SU-DHL-6 (cell line): ENCODE measurements at regions not wholly inside any gene's neighbourhood (a gene's known extent, or its start where the extent isn't known, plus 50 kb on each side); places are given as distances from the start of the nearest gene placed in this dataset.

Experiments
- CTCF ChIP-seq: fragments of 200-600 bp; sonication (generic); IDR thresholded peaks from one replicate; pipeline ENCODE4 v1.5.1; 2017; ENCODE audit warnings: antibody characterized with exemption, mild to moderate bottlenecking, low read length, moderate library complexity; ENCODE audit not compliant: insufficient read depth, poor library complexity, severe bottlenecking
- EZH2phosphoT487 ChIP-seq: fragments of 200-600 bp; sonication (generic), shearing (Covaris generic); conservative IDR thresholded peaks from 2 replicates; pipeline ENCODE4 v1.6.1; 2018; ENCODE audit warnings: mild to moderate bottlenecking, antibody characterized with exemption, low read length, moderate library complexity, mixed read lengths

- TF ChIP-seq CTCF (no peak), EZH2phosphoT487 (no peak)
These were observed 191.4 kb downstream of the TM2D1 start for GRCh38 chr1:61533546-61533945.
